GM12892 (cell line): ENCODE measurements at regions not wholly inside any gene's neighbourhood (a gene's known extent, or its start where the extent isn't known, plus 50 kb on each side); places are given as distances from the start of the nearest gene placed in this dataset.

ENCODE experiments used
- POLR2A ChIP-seq: IDR thresholded peaks from 2 replicates; pipeline ENCODE4 v1.6.1; 2011; ENCODE audit warnings: low read depth, low read length, control low read depth
- POLR2AphosphoS5 ChIP-seq: IDR thresholded peaks from 2 replicates; pipeline ENCODE4 v1.6.1; 2011; ENCODE audit warnings: low read depth, low read length, control low read depth
- TAF1 ChIP-seq: IDR thresholded peaks from 2 replicates; pipeline ENCODE4 v1.6.1; 2011; ENCODE audit warnings: low read depth, mild to moderate bottlenecking, control low read depth, low read length, borderline replicate concordance

DNA sequence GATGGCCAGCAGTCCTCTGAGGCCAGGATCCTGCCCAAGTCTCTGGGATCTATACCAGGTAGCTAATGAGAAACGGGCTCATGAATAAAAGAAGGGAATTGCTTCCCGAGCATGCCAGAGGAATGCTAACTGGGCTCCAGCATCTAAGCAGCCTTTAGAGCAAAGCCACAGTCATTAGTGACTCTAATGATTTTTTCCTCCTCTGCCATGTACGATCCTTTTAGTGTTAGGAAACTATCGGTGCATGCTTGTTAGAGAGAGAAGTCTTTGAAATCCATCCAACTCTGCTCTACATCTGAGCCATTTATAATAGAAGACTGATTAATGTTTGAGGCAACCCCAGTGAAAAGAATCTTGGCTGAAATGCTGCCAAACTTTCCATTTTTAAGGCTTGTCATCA lies 124.9 kb upstream of the TCERG1L start:
- TF ChIP-seq TAF1, result no peak
- TF ChIP-seq POLR2A, result no peak
- TF ChIP-seq POLR2AphosphoS5, result no peak
